BJ (cell line): ENCODE measurements at regions not wholly inside any gene's neighbourhood (a gene's known extent, or its start where the extent isn't known, plus 50 kb on each side); places are given as distances from the start of the nearest gene placed in this dataset.

Experiments used
- CTCF ChIA-PET: fragments of 350-600 bp; formaldehyde crosslinking; extraction: SDS; loops from one replicate; lab custom pipeline; 2021; ENCODE audit warnings: antibody characterized with exemption, inconsistent platforms; lab: Yijun Ruan, JAX
- POLR2A ChIA-PET: fragments of 300-600 bp; sonication (Branson Sonifier 250); formaldehyde crosslinking; extraction: SDS; loops from one replicate; lab custom pipeline; 2021; ENCODE audit warnings: antibody characterized with exemption; lab: Charles Lee
- DNase-seq: peaks from one replicate; pipeline ENCODE4 v3.0.0-alpha.2; 2011; ENCODE audit warnings: low read depth
- H3K27me3 ChIP-seq: 2 replicates; pipeline ENCODE4 v1.6.0; 2011; ENCODE audit warnings: low read length; ENCODE audit not compliant: control insufficient read depth, insufficient read depth
- H3K36me3 ChIP-seq: 2 replicates; pipeline ENCODE4 v1.5.1; 2011; ENCODE audit warnings: low read length; ENCODE audit not compliant: control insufficient read depth, insufficient read depth
- H3K4me3 ChIP-seq: 2 replicates; pipeline ENCODE4 v1.5.1; 2011; ENCODE audit warnings: low read depth, mild to moderate bottlenecking, control low read depth, low read length
- CTCF ChIP-seq: IDR thresholded peaks from 2 replicates; pipeline ENCODE4 v1.5.1; 2011; ENCODE audit warnings: low read depth, mild to moderate bottlenecking, control low read depth, inconsistent platforms, low read length, moderate library complexity; ENCODE audit not compliant: insufficient read depth

- CTCF ChIA-PET: interaction anchor here (1.3 kb wide), 1 partner anchor 541 kb away, joined by 7 read pairs; no protein-coding TSS in a partner anchor
- TF ChIP-seq CTCF: no peak
- Histone ChIP-seq H3K4me3 (no peak overlapping the region), H3K36me3 (no peaks in the 10 kb centered on the region), H3K27me3 (peaks cover 18% of the 10 kb centered on the region)
- DNase-seq: no peak
- POLR2A ChIA-PET: no interaction called here
These were observed 181.9 kb downstream of the OPA1 start for GRCh38 chr3:193774916-193775285.

GRCh38 chr3:193775421-193776077 lies 182.5 kb downstream of the OPA1 start:
- no peak for DNase-seq
- Histone ChIP-seq H3K4me3 (no peak overlapping the region), H3K36me3 (no peaks in the 10 kb centered on the region), H3K27me3 (peaks cover 21% of the 10 kb centered on the region)
- TF ChIP-seq CTCF: no peak
- POLR2A ChIA-PET: no interaction called here
- CTCF ChIA-PET: interaction anchor here (1.3 kb wide), 1 partner anchor 540 kb away, joined by 7 read pairs; no protein-coding TSS in a partner anchor

GRCh38 chr3:193776626-193777358 lies 183.8 kb downstream of the OPA1 start:
- DNase-seq: no peak
- H3K4me3 ChIP-seq: no peak overlapping the region
- CTCF ChIA-PET: interaction anchor here (1.2 to 1.6 kb wide), 2 partner anchors 361 to 539 kb away, joined by 4 to 11 read pairs; no protein-coding TSS in a partner anchor
- POLR2A ChIA-PET: no interaction called here
- H3K36me3 ChIP-seq: no peaks in the 10 kb centered on the region
- peaks cover 21% of the 10 kb centered on the region for H3K27me3 ChIP-seq
- TF ChIP-seq CTCF: no peak

GRCh38 chr3:193777524-193777923 lies 184.5 kb downstream of the OPA1 start:
- Histone ChIP-seq H3K4me3 (no peak overlapping the region), H3K27me3 (peaks cover 24% of the 10 kb centered on the region), H3K36me3 (no peaks in the 10 kb centered on the region)
- no peak for DNase-seq
- no peak for TF ChIP-seq CTCF
- ChIA-PET POLR2A (no interaction called here), CTCF (interaction anchor here (1.2 to 1.6 kb wide), 2 partner anchors 360 to 538 kb away, joined by 4 to 11 read pairs; no protein-coding TSS in a partner anchor)

GRCh38 chr3:193778676-193779075 lies 185.7 kb downstream of the OPA1 start:
- ChIA-PET CTCF (interaction anchor here (1.3 to 8.3 kb wide), 5 partner anchors 12 to 565 kb away, joined by 3 to 241 read pairs (median 31); partner anchors contain the start of gene HES1), POLR2A (no interaction called here)
- TF ChIP-seq CTCF: no peak
- Histone ChIP-seq H3K4me3 (no peak overlapping the region), H3K36me3 (no peaks in the 10 kb centered on the region), H3K27me3 (peaks cover 26% of the 10 kb centered on the region)
- DNase-seq: no peak
